Gastroesophageal sphincter (tissue), 3 donors: ENCODE measurements at regions not wholly inside any gene's neighbourhood (a gene's known extent, or its start where the extent isn't known, plus 50 kb on each side); places are given as distances from the start of the nearest gene placed in this dataset.

ENCODE experiments used
- CTCF ChIP-seq, 4 experiments: fragments of 200-600 bp in 2 of 4; fragments of 450-650 bp in 2 of 4; sonication (generic) in 1 of 4; IDR thresholded peaks; one replicate each; pipeline ENCODE4 v1.5.1; 2017 to 2019; ENCODE audit warnings: antibody characterized with exemption in 4 of 4, mild to moderate bottlenecking in 2 of 4, moderate library complexity in 2 of 4
- POLR2A ChIP-seq, 2 donors: fragments of 450-650 bp; IDR thresholded peaks; one replicate each; pipeline ENCODE4 v1.6.1; 2017; ENCODE audit warnings: antibody characterized with exemption in 2 of 2, mild to moderate bottlenecking in 2 of 2, moderate library complexity in 1 of 2
- POLR2AphosphoS5 ChIP-seq: sonication (generic); formaldehyde crosslinking; IDR thresholded peaks from one replicate; pipeline ENCODE4 v1.6.1; 2017; ENCODE audit warnings: antibody characterized with exemption

DNA sequence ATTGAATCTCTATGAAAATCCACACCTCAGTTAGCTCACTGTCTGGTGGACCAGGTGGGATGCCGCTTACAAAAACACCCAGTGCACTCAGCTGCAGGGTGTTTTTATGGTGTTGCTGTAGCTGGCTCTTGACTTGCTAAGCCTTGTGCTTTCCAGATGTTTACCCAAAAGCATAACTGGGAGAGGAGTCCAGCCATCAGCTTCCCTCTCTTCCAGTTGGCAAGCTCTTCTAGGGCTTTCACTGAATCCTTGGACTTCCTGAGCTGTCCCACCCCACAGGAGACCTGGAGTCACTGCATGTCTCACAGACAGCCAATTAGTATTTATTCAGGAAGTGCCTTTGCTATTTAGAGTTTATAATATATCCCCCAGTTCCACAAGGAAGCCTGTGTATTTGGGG lies 210.9 kb downstream of the FNDC1 start:
- no peak for TF ChIP-seq CTCF (IDR thresholded peaks at IDR 0.05)
- no peak for TF ChIP-seq POLR2AphosphoS5
- TF ChIP-seq POLR2A (IDR thresholded peaks at IDR 0.05) = no peak
